ENCODE measurements at regions not wholly inside any gene's neighbourhood (a gene's known extent, or its start where the extent isn't known, plus 50 kb on each side); places are given as distances from the start of the nearest gene placed in this dataset.

DNA sequence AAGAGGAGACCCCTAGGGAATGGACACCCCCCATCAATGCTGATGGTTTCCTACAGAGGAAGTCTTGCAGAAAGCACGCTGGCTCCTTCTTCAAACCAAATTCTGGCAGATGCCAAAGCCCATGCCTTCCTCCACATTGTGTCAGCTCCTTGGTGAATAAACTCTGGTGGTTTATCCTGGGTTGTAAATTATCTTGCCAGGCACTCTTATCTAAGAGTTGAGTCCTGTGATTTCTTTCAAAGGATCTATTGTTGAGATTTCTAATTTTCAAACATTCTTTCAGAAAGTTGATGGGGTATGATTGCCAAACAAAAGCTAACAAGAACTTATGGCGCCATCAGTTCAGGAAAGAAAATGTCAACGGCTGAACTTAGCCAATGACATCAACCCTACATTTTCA is 160.4 kb downstream of the NSG2 start (continued):
- TF ChIP-seq POLR2A (IDR thresholded peaks at IDR 0.05; ENCODE audit: borderline replicate concordance, extremely low read depth, insufficient read depth, insufficient read length) (no peak), CEBPB (IDR thresholded peaks at IDR 0.05; ENCODE audit: low read depth) (no peak), SIN3A (IDR thresholded peaks at IDR 0.05; ENCODE audit: low read depth) (no peak), EZH2phosphoT487 (IDR thresholded peaks at IDR 0.05; ENCODE audit: borderline replicate concordance) (no peak), ZNF274 (IDR thresholded peaks at IDR 0.05; ENCODE audit: low read depth, low read length) (no peak)
- TF ChIP-seq, protein P1, sequence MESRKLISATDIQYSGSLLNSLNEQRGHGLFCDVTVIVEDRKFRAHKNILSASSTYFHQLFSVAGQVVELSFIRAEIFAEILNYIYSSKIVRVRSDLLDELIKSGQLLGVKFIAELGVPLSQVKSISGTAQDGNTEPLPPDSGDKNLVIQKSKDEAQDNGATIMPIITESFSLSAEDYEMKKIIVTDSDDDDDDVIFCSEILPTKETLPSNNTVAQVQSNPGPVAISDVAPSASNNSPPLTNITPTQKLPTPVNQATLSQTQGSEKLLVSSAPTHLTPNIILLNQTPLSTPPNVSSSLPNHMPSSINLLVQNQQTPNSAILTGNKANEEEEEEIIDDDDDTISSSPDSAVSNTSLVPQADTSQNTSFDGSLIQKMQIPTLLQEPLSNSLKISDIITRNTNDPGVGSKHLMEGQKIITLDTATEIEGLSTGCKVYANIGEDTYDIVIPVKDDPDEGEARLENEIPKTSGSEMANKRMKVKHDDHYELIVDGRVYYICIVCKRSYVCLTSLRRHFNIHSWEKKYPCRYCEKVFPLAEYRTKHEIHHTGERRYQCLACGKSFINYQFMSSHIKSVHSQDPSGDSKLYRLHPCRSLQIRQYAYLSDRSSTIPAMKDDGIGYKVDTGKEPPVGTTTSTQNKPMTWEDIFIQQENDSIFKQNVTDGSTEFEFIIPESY (IDR thresholded peaks at IDR 0.05; ENCODE audit: extremely low read depth, insufficient replicate concordance, low read length) = no peak

DNA sequence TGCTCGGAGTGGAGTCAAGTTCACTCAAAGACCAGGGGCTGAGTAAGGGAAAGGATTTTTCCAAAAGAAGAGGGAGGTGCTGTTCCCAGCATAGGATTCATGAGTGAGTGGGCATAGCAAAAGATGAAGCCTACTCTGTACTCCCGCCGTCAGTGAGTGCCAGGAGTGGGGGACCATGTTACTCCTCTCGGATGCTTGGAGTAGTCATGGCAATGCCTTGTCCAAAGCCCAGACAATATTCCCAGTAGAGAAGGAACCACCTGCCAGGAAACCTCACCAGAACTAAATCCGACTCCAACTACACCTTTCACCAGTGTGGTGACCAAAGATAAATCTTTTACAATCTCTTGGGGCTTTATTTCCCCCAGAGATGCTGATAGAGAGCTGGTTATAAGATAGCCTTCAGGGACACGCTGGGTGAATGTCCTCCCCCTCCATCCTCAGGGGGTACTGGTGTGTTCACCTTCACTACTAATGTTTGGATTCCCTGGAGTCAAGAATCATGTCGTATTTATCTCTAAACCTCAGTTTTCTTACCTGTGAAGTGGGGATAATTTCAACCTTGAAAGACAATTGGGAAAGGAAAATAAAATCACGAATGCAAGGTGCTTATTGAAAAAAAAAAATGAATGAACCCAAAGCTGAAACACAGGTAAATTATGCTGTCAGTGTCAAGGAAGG is 165.2 kb downstream of the NSG2 start:
- Histone ChIP-seq H3K79me2 (ENCODE audit: insufficient read depth, low read length) (no peaks in the 10 kb centered on the region), H3K9ac (ENCODE audit: low read length) (no peak overlapping the region), H3K27ac (ENCODE audit: low read depth, low read length) (no peak overlapping the region), H3K4me3 (replicated peaks in 1 of 2; ENCODE audit: low read depth in 1 of 2, low read length in 2 of 2) (no peak overlapping the region), H3K4me2 (ENCODE audit: low read length) (no peak overlapping the region), H3K27me3 (ENCODE audit: insufficient read depth, low read length) (peaks cover 84% of the 10 kb centered on the region), H3K36me3 (ENCODE audit: control insufficient read depth in 1 of 2, insufficient read depth in 2 of 2, low read length in 2 of 2) (no peaks in the 10 kb centered on the region), H3K9me2 (ENCODE audit: insufficient read depth) (no peaks in the 10 kb centered on the region), H3K9me3 (ENCODE audit: control insufficient read depth in 1 of 2, insufficient read depth in 1 of 2, low read depth in 1 of 2, low read length in 2 of 2) (no peaks in the 10 kb centered on the region), H2AFZ (ENCODE audit: low read depth, low read length, poor library complexity, severe bottlenecking) (no peak overlapping the region), H4K20me1 (ENCODE audit: insufficient read depth) (no peaks in the 10 kb centered on the region), H3K4me1 (ENCODE audit: control insufficient read depth in 1 of 2, insufficient read depth in 2 of 2, low read length in 2 of 2) (no peaks in the 10 kb centered on the region)
- intact Hi-C loops (cut with micrococcal nuclease) = no loop called here
- RAD21 ChIA-PET (ENCODE audit: low non-redundant PET in 1 of 2, low total read pairs in 2 of 2, uncharacterized antibody in 2 of 2, unreplicated experiment in 2 of 2) = no interaction called here
- TF ChIP-seq JUND (IDR thresholded peaks at IDR 0.05) (no peak), ELF1 (IDR thresholded peaks at IDR 0.05; ENCODE audit: borderline replicate concordance, low read depth) (no peak)
- ATAC-seq (no peak), DNase-seq (ENCODE audit: low read depth, low spot score) (no peak)
- CTCF ChIA-PET = no interaction called here
- POLR2A ChIA-PET = no interaction called here
- no TSS peak for BruUV-seq (replicated peaks)

Data from HCT116 (cell line).